Motor neuron (in vitro differentiated cells): ENCODE measurements at regions not wholly inside any gene's neighbourhood (a gene's known extent, or its start where the extent isn't known, plus 50 kb on each side); places are given as distances from the start of the nearest gene placed in this dataset.

ENCODE experiments used
- ATAC-seq, 8 experiments: fragments of 200-7000 bp; cut with Tn5 transposase; replicated peaks in 6 of 8; 2 replicates each; pipeline ENCODE4 v1.8.0; 2021; ENCODE audit warnings: mild to moderate bottlenecking in 8 of 8, moderate library complexity in 8 of 8
- H3K27ac ChIP-seq, 2 donors: fragments of 250-450 bp; sonication (Bioruptor Pico); 2 replicates each; pipeline ENCODE4 v1.9.0; 2021; ENCODE audit warnings: antibody characterized with exemption in 2 of 2, mild to moderate bottlenecking in 2 of 2, moderate library complexity in 1 of 2
- H3K4me1 ChIP-seq, 2 donors: fragments of 250-450 bp; sonication (Bioruptor Pico); replicated peaks in 1 of 2; 2 replicates each; pipeline ENCODE4 v1.6.1; 2021; ENCODE audit warnings: antibody characterized with exemption in 2 of 2, mild to moderate bottlenecking in 2 of 2, moderate library complexity in 1 of 2
- H3K4me3 ChIP-seq, 5 donors: fragments of 250-450 bp; sonication (Bioruptor Pico); 2 replicates each; pipeline ENCODE4 v1.9.0; 2021; ENCODE audit warnings: antibody characterized with exemption in 5 of 5, mild to moderate bottlenecking in 5 of 5, moderate library complexity in 4 of 5
- WGBS, 10 experiments: fragments of 450-650 bp; shearing (Covaris generic); methylation state at CpG; one replicate each; pipeline ENCODE4 v1.0.0; 2022; 5-methylcytosine and 5-hydroxymethylcytosine counted together
- in situ Hi-C, 9 experiments: fragments of 400-800 bp; cut with MboI; loops; one replicate each; pipeline ENCODE4 v1.15.0; 2021; ENCODE audit warnings: low sequenced_read_pairs in 9 of 9, low pct_unique_long_range_greater_than_20kb in 2 of 9; ENCODE audit not compliant: unreplicated experiment in 9 of 9

- Histone ChIP-seq H3K4me1 (no peaks in the 10 kb centered on the region), H3K4me3 (no peak overlapping the region), H3K27ac (no peak overlapping the region)
- peak in 4 of 8 experiments; percentile 45 to 80 (median 56) for ATAC-seq
- in situ Hi-C loops, result loop anchor here in 6 of 9 experiments (10.0 to 25.0 kb wide), 5 partner anchors 106 to 231 kb away; no protein-coding TSS in a partner anchor
- 4 to 73% (median 45%) methylated on average over 1 to 5 of the region's 5 CpGs for WGBS, 10 experiments
Observed at GRCh38 chr7:38105874-38106483, 72.1 kb upstream of the STARD3NL start.

GRCh38 chr7:38107486-38107893 is 70.6 kb upstream of the STARD3NL start:
- ATAC-seq, result peak; percentile 69 to 88 (median 78)
- H3K4me3 ChIP-seq, result no peak overlapping the region
- in situ Hi-C loops, result loop anchor here in 6 of 9 experiments (10.0 to 25.0 kb wide), 5 partner anchors 105 to 230 kb away; no protein-coding TSS in a partner anchor
- no peaks in the 10 kb centered on the region for H3K4me1 ChIP-seq
- H3K27ac ChIP-seq, result no peak overlapping the region
- WGBS, 10 experiments, result 15 to 100% (median 40%) methylated on average over 1 to 3 of the region's 3 CpGs; no CpG with 5 or more reads in 4 of the 10 experiments

- Histone ChIP-seq H3K4me3 (no peak overlapping the region), H3K4me1 (no peaks in the 10 kb centered on the region), H3K27ac (no peak overlapping the region)
- ATAC-seq, result no peak
- in situ Hi-C loops, result loop anchor here in 5 of 9 experiments (25.0 kb wide), 3 partner anchors 100 to 225 kb away; no protein-coding TSS in a partner anchor
- WGBS, 10 experiments, result 20 to 86% (median 51%) methylated on average over 1 to 2 of the region's 2 CpGs; no CpG with 5 or more reads in 2 of the 10 experiments
Observed at GRCh38 chr7:38112075-38112474, 66.0 kb upstream of the STARD3NL start.

GRCh38 chr7:38120076-38120475 is 58.0 kb upstream of the STARD3NL start:
- in situ Hi-C loops, result loop anchor here in 5 of 9 experiments (25.0 kb wide), 3 partner anchors 92 to 217 kb away; no protein-coding TSS in a partner anchor
- 0 to 100% (median 43%) methylated on average over 1 of the region's 1 CpG; no CpG with 5 or more reads in 4 of the 10 experiments for WGBS, 10 experiments

GRCh38 chr7:38122501-38122900 is 55.5 kb upstream of the STARD3NL start:
- no peak for ATAC-seq
- Histone ChIP-seq H3K4me3 (no peak overlapping the region), H3K4me1 (no peaks in the 10 kb centered on the region), H3K27ac (no peak overlapping the region)
- 23 to 87% (median 62%) methylated on average over 1 to 4 of the region's 4 CpGs; no CpG with 5 or more reads in 1 of the 10 experiments for WGBS, 10 experiments
- in situ Hi-C loops, result loop anchor here in 5 of 9 experiments (25.0 kb wide), 3 partner anchors 90 to 215 kb away; no protein-coding TSS in a partner anchor

More at GRCh38 chr7:38120076-38120475, 58.0 kb upstream of the STARD3NL start:
- Histone ChIP-seq H3K4me3 (no peak overlapping the region), H3K4me1 (no peaks in the 10 kb centered on the region), H3K27ac (no peak overlapping the region)
- ATAC-seq, result no peak

GRCh38 chr7:38123494-38123893 is 54.6 kb upstream of the STARD3NL start:
- ATAC-seq, result no peak
- no peak overlapping the region for H3K27ac ChIP-seq
- H3K4me3 ChIP-seq, result no peak overlapping the region
- 53 to 100% (median 80%) methylated on average over 1 to 3 of the region's 3 CpGs; no CpG with 5 or more reads in 2 of the 10 experiments for WGBS, 10 experiments
- H3K4me1 ChIP-seq, result no peaks in the 10 kb centered on the region
- in situ Hi-C loops, result loop anchor here in 5 of 9 experiments (25.0 kb wide), 3 partner anchors 89 to 214 kb away; no protein-coding TSS in a partner anchor

- in situ Hi-C loops, result no loop called here
- Histone ChIP-seq H3K4me3 (no peak overlapping the region), H3K27ac (no peak overlapping the region), H3K4me1 (no peaks in the 10 kb centered on the region)
- 11 to 91% (median 78%) methylated on average over 2 to 7 of the region's 7 CpGs for WGBS, 10 experiments
- peak in 2 of 8 experiments; percentile 68 to 92 for ATAC-seq
Observed at GRCh38 chr7:38127216-38128207, 50.5 kb upstream of the STARD3NL start.
